GM21423 (cell line): ENCODE measurements at regions not wholly inside any gene's neighbourhood (a gene's known extent, or its start where the extent isn't known, plus 50 kb on each side); places are given as distances from the start of the nearest gene placed in this dataset.
"Not testable (repeated sequence)": the region's sequence is repeated elsewhere in the genome, so short reads cannot be mapped to it uniquely, and the experiment has no call there.

Experiments
- ATAC-seq: cut with Tn5 transposase; IDR thresholded peaks from one replicate; pipeline ENCODE4 v1.9.1; 2021; ENCODE audit warnings: mild to moderate bottlenecking, moderate library complexity; ENCODE audit not compliant: unreplicated experiment

DNA sequence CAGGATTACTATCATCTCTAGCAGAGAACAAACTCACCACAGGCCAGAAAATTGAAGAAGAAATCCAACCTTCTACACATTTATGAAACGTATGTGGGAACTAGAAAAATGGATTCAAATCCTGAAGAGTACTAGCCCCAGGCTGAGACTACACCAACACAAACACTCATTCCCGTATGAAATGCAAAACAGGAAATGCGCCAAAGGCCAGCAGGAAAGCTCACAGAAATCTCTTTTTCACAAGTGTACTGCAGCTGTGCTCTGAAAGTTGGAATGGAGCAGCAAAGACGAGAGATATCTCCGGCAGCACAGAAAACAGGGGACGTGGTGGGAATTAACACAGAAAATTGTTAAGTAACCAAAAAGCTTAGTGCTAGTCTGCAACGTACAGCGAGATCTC is 913.5 kb downstream of the TDRD15 start:
- no peak for ATAC-seq

DNA sequence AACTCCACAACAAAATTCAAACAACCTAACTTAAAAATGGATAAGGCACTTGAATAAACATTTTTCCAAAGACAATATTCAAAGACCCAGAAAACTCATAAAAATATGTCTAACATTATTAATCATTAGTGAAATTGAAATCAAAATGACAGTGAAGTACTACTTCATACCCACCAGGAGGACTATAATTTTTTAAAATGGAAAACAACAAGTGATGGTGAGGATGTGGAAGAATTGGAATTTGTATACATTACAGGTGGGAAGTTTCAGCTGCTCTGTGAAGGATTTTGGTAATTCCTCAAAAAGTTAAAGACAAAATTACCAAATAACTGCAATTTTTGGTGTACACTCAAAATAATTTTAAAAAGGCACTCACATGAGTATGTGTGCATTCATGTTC is 920.0 kb downstream of the TDRD15 start:
- ATAC-seq, result no peak

DNA sequence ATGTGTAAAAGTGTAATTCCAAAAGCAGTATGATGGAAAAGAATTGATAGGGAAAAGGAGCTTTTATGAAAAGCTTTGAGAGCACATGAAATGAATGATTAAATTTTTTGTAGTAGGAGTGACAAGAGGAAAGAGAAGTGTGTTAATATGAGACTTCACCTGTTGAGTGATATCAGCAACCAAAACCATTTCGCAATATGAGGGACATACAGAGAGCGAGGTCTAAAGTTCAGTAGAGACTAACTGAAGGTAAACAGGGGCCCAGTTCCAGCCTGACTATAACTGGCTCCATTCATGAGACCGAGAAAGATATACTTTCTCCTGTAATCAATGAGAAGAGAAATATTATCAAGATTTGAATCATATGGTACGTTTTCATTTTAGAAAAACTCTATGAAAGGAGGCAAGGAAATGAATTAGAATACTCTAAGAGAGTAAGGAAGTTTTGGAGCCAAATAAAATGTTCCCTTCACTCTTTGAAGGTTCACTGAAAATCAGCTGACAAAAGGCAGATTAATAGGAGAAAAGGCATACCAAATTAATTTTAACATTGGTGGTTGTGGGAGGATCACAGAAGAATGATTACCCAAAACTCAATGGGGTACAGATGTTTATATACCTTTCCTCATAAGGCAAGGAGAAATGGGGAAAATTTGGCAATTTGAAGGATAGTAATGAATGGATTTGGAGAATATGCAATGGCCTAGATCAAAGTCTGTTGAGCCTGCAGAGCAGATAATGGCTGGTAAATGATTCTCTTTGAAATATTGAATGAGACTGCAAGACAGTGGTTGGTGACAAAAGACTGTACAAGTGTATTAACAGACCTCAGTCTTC is 932.2 kb downstream of the TDRD15 start:
- no peak for ATAC-seq

DNA sequence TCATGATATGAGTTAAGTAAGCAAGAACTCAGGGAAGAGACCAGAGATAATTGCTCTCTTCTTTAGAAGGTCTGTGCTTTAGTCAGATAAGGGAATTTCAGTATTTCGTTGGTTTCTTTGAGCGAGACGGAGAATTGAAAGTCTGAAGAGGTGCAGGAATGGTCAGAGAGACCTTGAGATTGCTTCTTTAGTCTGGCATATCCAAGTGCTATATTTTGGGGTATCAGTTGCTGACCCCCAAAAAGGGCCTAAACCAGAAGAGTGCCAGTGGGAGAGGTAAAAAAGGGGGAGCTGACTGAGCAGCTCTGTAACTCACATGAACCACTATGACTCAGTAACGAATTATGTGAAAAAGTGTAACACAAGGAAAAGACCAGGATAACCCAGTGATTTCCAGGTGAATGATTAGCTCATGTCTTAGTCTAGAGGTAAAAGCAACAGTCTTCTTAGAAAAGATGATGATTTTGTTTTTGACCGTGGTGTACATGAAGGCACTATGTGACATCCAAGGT is 932.9 kb downstream of the TDRD15 start:
- ATAC-seq, result no peak

DNA sequence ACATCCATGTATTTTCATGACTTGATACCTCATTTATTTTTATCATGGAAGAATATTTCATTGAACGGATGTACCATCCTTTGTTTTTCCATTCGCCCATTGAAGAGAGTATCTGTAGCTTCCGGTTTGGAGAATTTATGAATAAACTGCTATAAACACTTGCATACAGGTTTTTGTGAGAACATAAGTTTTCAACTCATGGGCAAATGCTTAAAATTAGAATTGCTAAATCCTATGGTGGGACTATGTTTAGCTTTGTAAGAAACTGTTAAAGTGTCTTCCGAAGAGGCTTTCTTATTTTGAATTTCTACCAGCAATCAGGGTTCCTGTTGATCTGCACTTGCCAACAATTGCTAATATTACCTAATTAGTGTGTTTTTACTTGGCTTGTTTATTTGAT is 938.9 kb downstream of the TDRD15 start:
- ATAC-seq, result no peak

DNA sequence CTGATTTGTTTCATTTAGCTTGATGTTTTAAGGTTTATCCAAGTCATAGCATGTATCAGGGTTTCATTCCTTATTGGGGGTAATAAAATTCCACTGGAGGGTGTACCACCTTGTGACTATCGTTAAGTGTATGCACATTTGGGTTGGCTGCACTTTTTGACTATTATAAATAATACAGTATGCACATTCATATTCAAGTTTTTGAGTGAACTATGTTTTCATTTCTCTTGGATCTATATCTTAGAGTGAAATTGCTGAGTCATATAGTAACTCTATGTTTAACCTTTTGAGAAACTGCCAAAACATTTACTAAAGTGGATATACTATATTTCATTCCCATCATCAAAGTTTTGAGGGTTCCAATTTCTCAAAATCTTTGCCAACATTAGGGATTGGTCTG is 952.7 kb downstream of the TDRD15 start:
- no peak for ATAC-seq

DNA sequence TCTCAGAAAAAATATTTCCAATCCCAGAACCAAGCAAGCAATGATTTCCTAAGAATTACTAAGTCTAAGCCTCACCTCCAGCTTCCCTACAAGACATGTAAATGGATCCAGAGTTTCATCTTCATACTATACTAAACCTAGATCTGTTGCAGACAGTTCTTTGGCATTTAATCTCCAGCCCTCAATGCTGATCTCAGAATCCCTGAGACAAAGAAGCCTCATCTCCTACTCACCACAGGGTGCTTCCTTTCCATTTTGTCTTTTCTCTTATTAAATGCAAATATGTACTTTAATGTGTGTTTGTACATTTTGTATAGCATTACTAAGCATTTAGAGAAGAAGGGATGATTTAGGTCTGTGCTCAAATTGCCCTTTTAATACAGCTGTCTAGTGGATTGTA is 954.9 kb downstream of the TDRD15 start:
- ATAC-seq, result no peak

DNA sequence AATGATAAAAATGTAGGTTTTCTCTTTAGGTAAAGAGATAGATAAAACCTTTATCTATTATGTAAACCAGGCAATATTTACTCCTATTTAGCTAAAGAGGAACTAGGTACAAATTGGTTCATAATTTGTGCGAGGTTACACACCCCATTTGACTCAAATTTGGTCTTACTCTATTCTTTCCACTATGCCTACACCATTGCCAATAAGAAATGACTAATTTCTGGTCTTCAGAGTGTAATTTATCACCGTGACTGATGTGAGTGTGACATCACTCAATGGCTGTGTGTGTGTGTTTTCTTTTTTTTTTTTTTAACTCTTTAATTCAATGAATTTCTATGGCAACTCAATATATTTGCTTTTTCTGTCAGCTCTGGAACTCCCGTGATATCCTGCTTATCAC is 955.8 kb downstream of the TDRD15 start:
- ATAC-seq, result no peak

DNA sequence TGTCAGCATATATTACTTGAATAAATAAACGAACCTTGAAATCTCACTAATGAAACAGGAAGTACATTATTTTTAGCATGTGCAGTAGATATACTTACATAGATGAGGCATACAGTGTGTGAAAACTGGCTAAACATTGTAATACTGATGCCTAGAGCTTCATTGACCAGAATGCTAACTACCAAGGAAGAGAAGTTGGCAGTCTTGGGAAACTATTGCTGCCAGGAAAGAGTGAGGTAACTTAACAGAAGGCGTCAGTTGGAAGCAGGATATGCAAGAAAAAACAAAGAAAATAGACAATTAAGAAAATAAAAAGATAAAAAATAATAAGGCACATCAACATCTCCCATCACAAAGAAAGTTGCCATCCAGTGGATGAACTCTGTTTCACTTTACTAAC is 963.0 kb downstream of the TDRD15 start:
- no peak for ATAC-seq

DNA sequence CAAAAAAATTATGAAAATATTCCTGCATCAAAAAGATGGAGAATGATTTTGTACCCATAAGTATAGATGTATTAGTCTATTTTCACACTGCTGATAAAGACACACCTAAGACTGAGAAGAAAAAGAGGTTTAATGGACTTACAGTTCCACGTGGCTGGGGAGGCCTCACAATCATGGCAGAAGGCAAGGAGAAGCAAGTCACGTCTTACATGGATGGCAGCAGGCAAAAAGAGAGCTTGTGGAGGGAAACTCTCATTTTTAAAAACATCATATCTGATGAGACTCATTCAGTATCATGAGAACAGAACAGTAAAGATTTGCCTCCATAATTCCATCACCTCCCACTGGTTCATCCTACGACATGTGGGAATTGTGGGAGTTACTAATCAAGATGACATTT is 979.8 kb downstream of the TDRD15 start:
- not testable (repeated sequence) for ATAC-seq

DNA sequence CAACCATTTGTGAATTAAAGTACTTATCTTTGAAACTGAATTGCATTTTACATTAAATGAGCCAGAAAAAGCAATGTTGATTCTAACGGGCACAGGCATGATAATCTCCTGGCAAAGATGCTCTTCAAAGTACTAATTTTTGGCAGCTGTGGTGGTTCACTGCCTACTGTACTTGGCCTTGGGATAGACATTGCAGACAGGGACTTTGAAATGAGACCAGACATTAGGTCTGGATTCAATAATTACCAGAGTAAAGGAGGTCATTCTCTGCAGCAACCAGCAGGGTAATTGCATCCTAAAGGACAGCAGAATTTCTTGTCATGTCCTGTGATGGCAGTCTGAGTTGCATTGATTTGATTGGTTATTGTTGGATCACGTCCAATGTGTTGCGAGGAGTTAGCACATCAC is 986.5 kb downstream of the TDRD15 start:
- no peak for ATAC-seq

DNA sequence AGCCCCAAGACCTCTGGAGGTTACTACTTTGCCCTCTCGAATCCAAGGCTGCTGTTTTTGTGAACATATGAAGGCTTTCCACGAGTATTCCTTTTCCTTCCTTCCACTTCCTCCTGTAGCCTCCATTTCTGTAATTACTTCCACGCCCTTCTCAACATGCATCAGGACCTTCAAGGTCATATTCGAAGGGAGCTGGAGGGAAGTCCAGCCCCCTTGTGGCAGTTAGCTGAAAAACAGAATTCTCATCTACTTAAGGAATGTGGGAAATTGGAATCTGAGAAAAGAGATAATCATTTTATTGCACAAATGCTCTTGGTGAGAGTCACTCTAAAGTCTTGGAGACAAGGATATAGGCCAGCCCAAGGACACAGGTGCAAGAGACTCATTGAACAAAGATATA is 1000.2 kb downstream of the TDRD15 start:
- ATAC-seq, result no peak

DNA sequence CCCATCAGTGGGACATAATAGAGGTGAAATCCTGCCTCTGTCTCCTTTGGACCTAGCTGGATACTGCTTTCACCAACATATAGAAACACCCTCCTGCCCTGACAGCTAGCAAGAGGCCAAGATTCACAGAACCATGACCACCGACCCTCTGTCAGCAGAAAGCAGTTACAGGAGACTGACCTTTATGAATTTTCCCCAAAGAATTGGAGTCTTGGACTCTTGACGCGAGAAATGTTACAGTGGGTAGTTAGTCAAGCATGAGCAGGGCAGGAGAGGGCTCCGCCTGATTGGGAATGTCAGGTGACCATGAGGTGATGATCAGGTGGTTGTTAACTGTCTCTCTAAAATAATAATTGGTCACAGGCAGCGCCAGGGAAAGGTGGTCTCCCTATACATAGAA is 1002.3 kb downstream of the TDRD15 start:
- ATAC-seq, result no peak

DNA sequence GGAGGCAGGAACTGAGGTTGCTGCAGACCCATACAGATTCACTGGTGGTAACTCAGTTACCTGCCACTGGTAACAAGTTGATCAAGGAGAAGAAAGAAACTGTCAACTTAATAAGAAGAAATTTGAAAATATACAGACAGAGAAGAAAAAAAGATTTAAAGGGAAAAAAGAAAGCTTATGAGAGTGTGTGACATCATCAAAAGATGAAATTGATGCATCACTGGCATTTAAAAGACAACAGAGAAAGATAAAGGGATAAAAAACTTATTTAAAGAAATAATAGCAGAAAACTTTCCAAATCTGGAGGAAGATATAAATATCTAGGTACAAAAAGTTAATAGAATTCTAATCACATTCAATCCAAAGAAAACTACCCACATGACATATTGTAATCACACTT is 1003.2 kb downstream of the TDRD15 start:
- no peak for ATAC-seq

DNA sequence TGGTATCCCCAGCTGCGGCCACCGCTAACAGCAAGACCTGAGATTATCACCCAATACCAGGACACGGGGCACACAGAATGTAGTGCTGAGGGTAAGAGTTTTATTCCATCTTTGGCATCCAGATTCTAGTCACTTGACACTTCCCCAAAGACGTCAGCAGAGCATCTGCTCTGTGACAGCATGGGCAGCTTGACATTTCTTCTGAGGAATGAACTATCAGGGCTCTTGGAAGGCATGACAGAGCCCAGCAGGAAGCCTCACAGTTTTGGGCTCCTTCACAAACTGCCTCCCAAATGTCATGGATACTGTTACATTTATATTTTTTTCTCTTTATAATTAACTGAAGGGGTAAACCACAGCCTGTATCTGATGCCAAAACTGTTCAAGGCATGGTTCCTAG is 1010.7 kb downstream of the TDRD15 start:
- ATAC-seq, result no peak

DNA sequence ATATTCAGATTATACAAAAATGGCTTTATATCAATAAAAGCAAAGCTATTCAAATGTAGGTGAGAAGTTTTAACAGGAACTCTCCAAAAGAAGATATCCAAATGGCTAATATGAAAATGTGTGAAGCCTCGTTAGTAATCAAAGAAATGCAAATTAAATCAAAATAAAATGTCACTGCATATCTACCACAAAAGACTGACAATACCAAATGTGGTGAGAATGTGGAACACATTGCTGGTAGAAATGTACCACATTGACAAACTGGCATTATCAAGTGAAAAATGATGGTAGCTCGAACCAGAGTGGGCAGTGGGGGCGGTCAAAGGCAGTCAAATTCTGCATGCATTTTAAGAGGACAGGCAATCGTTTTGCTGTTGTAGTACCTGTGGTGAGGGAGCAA is 1012.7 kb downstream of the TDRD15 start:
- no peak for ATAC-seq

DNA sequence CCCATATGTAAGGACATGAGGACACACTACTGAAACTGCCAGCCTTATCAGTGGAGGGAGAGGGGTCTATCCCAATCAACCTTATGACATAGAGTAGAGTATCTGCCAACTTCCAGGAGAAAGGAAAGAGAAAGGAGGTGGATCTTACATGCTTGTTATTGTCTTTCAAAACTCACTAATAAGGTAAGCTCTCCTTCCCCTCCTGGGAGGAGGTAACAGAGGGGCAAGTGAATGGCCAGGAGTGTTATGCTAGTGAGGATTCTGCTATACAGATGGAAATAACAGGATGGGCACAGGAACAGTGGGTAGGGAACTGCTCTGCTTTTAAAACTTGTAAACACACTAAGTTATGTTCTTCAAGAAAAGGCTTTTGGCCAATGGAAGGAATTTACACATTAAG is 1020.1 kb downstream of the TDRD15 start:
- no peak for ATAC-seq

DNA sequence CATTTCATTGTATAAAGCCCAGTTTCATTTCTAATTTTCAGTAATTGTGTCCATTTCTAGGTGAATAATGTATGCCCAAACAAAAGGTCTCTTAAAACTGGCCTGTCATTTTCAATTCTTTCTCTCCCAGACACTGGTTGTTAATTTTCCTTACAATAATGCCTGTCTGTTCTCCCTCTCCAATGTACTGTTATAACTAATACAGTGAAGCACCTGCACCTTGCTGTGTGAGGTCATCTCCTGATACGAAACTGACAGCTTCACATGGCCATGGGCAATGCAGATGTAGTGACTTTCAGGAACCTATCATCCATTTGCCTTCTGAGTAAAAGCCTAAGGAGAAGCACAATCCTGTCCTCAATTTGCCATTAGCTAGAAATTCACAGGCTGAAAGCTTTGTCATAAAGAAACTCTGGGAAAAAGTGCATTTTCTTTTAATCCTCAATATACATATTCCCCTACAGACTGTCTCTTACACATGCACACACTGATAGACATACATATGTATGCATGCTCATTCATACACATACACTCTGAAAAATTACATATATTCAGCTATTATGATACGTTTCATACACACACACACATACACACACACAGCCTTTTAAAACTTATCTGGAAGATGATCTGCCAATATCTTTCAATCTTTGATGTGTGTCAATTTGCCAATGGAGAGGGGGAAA is 1030.3 kb downstream of the TDRD15 start:
- no peak for ATAC-seq

DNA sequence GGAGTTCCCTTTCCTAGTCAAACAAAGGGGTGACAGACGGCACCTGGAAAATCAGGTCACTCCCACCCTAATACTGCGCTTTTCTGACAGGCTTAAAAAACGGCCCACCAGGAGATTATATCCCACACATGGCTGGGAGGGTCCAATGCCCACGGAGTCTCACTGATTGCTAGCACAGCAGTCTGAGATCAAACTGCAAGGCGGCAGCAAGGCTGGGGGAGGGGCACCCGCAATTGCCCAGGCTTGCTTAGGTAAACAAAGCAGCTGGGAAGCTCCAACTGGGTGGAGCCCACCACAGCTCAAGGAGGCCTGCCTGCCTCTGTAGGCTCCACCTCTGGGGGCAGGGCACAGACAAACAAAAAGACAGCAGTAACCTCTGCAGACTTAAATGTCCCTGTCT is 1032.9 kb downstream of the TDRD15 start:
- ATAC-seq, result not testable (repeated sequence)

DNA sequence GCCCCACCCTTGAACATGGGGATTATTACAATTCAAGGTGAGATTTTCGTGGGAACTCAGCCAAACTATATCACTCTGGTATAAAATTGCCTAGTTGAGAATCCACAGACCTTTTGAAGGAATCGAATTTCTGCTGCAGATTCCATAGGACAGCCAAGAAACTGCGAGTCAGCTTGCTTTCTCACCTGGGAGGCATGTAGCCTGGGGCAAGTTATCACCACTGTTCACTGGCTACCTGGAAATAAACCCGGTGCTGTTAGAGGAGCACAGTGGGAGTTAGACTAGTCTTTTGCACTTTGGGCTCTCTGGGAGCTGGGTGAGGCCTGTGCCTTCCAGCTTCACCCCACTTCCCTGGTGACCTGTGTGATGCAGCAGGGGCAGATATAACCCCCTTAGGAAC is 1043.5 kb downstream of the TDRD15 start:
- ATAC-seq, result no peak

DNA sequence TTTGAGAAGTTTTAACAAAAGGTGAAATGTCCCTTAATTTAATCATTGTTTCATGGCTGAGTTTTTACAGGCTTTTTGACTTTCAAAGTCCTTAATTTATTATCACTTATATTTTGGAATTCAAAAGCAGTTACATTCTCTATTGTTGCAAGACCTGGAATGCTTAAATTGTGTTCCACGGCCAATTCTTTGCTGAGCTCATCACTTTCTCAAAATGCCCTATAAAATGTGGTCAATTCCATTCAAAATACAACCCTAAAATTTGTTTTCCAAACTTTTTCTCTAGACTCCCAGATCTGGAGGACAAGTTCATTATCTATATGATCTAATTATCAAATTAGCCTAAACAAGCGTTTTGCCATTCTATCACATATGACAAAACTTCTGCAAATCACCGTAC is 1051.2 kb downstream of the TDRD15 start:
- ATAC-seq, result no peak

DNA sequence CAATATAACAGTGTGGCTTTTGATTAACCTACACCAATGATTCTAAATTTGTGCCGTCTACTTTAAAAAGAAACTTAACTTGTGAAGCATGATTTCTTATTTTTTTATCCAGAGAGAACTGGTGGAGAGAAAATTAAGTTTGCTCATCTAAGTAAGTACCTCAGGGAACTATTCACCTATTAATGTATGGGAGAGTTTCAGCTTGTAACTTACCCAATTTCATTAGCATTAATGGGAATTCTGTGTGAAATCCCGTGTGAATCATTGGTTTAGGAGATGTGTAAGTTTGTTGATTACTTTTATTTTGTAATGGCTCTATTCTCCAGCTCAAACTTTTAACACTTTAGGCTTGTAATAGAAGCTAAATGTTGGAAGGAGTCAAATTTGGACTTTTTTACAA is 1061.5 kb downstream of the TDRD15 start:
- no peak for ATAC-seq
